Cortex of kidney (tissue), 1 donor: ENCODE measurements at regions not wholly inside any gene's neighbourhood (a gene's known extent, or its start where the extent isn't known, plus 50 kb on each side); places are given as distances from the start of the nearest gene placed in this dataset.

Experiments used
- DNase-seq: peaks from one replicate; lab custom pipeline; 2025; lab: John Stamatoyannopoulos, UW

GRCh38 chr5:8848997-8849594 is 696.8 kb downstream of the SEMA5A start:
- DNase-seq, result no peak

- DNase-seq, result no peak
Observed at GRCh38 chr5:8851101-8851500, 694.8 kb downstream of the SEMA5A start.

GRCh38 chr5:8857051-8857450 is 688.8 kb downstream of the SEMA5A start:
- no peak for DNase-seq

GRCh38 chr5:8861764-8862163 is 684.1 kb downstream of the SEMA5A start:
- no peak for DNase-seq

- no peak for DNase-seq
Observed at GRCh38 chr5:8864053-8864452, 681.8 kb downstream of the SEMA5A start.

GRCh38 chr5:8865266-8865665 is 680.6 kb downstream of the SEMA5A start:
- DNase-seq, result no peak

- no peak for DNase-seq
Observed at GRCh38 chr5:8865686-8866374, 680.0 kb downstream of the SEMA5A start.

GRCh38 chr5:8868283-8868682 is 677.6 kb downstream of the SEMA5A start:
- DNase-seq, result no peak

- no peak for DNase-seq
Observed at GRCh38 chr5:8869932-8870331, 675.9 kb downstream of the SEMA5A start.

- no peak for DNase-seq
Observed at GRCh38 chr5:8870349-8870958, 675.4 kb downstream of the SEMA5A start.

GRCh38 chr5:8870959-8871355 is 674.9 kb downstream of the SEMA5A start:
- DNase-seq, result no peak

GRCh38 chr5:8871446-8871845 is 674.4 kb downstream of the SEMA5A start:
- DNase-seq, result no peak

GRCh38 chr5:8875722-8876121 is 670.2 kb downstream of the SEMA5A start:
- no peak for DNase-seq

GRCh38 chr5:8879248-8879647 is 666.6 kb downstream of the SEMA5A start:
- DNase-seq, result no peak

- no peak for DNase-seq
Observed at GRCh38 chr5:8884029-8884428, 661.8 kb downstream of the SEMA5A start.

- DNase-seq, result no peak
Observed at GRCh38 chr5:8892926-8893325, 652.9 kb downstream of the SEMA5A start.

GRCh38 chr5:8894031-8894430 is 651.8 kb downstream of the SEMA5A start:
- DNase-seq, result no peak

- no peak for DNase-seq
Observed at GRCh38 chr5:8895062-8895461, 650.8 kb downstream of the SEMA5A start.

GRCh38 chr5:8895599-8895998 is 650.3 kb downstream of the SEMA5A start:
- no peak for DNase-seq

- DNase-seq, result no peak
Observed at GRCh38 chr5:8897316-8897715, 648.6 kb downstream of the SEMA5A start.

- no peak for DNase-seq
Observed at GRCh38 chr5:8905021-8905420, 640.9 kb downstream of the SEMA5A start.

- DNase-seq, result no peak
Observed at GRCh38 chr5:8906303-8906967, 639.4 kb downstream of the SEMA5A start.
